ENCODE measurements at regions not wholly inside any gene's neighbourhood (a gene's known extent, or its start where the extent isn't known, plus 50 kb on each side); places are given as distances from the start of the nearest gene placed in this dataset.
"Not testable (repeated sequence)": the region's sequence is repeated elsewhere in the genome, so short reads cannot be mapped to it uniquely, and the experiment has no call there.

DNA sequence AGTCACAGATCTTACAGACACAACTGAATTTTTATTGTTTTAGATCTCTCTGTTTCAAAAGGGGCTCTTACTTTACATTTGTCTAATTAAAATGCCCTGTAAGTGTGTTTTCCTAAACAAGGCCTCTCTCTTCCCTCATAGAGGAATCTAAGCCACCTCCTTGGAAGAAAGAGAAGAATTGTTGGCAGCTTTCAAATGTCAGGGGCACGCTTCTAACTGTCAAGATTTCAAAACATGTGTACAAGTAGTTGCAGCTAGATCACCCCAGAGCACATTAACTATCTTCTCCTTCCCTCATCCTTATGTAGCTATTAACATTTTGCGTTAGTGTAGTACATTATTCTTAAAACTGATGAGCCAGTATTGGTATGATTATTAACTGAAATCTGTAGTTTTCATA, 266.5 kb upstream of the BOD1L1 start:
- no peak for DNase-seq (ENCODE audit: low spot score)

DNA sequence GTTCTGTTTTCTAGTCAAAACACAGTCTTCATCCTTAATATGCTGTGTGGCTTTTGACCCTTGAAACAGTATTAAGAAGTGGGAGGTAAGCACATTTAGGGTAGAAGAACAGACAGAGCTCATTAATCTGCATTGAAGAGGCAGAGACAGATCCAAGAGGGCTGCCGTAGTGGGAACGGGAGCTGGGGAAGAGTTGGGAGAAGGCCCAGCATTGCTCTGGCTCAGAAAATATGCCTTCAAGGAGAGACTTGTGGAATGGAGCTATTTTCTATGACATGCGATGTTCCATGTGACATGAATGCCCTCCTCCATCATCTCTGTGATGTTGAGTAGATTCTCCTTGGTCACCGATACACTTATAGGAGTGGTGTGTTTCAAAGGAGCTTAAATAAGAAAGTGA, 273.3 kb upstream of the BOD1L1 start:
- no peak for DNase-seq (ENCODE audit: low spot score)

DNA sequence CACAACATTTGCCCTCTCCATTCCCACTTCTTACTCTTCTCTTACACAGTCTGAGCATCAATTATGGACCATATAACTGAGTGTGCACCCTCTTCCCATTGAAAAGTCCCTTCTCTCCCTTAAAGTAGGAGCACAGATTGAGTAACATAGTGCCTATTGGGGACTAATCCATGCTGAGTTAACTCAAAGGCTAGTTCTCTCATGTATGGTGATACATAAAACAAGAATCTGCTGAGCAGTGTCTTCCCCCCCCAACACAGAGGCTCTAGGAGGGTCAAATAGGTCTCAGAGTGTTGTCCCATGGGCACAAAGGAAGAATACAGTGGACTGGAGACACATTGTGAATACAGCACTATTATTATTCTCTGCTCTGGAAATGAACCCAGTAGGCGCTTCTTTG, 274.6 kb upstream of the BOD1L1 start:
- DNase-seq (ENCODE audit: low spot score) = no peak

DNA sequence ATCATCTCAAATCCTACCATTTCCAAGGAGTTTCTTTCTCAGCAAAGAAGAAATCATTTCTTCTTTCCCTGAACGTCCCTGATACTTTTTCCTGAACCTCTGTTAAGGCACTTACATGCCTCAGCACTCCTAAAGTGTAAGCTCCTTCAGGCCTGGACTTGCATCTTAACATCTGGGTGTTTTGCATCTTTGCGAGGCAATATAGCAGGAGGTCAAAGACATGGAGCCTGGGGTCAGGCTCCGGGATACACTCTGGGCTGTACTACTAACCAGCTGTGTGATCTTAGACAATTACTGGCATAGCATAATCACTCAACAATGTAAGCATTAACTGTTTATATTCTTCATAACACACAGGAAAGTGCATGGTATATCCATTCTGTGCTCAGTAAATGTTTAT, 275.5 kb upstream of the BOD1L1 start:
- DNase-seq (ENCODE audit: low spot score) = no peak

DNA sequence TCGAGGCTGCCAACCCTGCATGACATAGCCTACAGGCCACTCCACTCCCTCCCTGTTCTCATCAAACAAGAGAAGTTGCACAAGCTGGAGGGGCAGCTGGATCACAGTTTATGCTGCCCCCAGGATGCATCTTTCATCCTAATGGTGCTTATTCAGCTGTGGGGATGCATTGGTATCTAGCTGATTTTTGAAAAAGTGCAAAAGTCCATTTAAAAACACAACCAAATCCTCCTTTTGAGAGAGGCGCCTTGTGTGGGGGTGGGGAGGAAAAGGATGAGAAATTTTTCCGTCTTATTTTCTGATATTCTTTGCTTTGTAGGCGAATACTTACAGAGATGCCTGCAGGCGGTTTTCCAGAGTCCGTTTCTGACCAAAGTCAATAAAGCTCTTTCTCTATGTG, 276.4 kb upstream of the BOD1L1 start:
- no peak for DNase-seq (ENCODE audit: low spot score)

DNA sequence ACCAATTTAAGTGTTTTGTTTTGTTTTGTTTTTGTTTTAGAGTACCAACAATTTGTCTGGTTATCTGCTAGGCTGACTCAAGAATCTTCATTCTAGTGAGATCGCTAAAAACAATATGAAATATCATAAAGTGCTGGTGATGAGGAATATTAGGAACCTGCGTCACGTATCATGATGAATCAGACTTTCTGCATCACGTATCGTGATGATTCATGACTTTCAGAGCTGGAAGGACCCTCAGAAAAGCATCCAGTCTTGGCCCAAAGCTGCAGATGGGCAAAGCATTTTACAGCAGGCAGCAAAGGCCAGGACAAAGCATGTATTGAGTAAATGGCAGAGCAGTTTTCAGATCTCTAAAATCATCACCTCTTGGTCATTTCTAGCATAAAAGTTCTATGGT, 278.0 kb upstream of the BOD1L1 start:
- DNase-seq (ENCODE audit: low spot score) = no peak

DNA sequence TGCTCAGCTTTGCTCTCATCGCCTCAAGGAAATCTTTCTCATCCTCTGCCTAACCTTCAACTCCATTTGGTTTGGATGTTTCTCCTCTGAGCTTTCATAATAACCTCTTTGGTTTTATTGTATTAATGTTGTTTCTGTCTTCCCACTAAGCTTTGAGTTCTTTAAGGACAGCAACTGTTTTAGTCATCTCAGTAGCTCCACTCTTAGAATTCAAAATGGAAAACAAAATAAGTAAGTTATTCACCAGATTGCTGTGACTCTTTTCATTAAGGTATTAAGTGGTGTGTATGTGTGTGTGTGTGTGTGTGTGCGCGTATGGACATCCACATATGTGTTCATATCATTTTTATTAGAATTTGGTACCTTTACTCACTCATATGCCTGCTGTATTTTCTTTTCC, 279.2 kb upstream of the BOD1L1 start:
- no peak for DNase-seq (ENCODE audit: low spot score)

DNA sequence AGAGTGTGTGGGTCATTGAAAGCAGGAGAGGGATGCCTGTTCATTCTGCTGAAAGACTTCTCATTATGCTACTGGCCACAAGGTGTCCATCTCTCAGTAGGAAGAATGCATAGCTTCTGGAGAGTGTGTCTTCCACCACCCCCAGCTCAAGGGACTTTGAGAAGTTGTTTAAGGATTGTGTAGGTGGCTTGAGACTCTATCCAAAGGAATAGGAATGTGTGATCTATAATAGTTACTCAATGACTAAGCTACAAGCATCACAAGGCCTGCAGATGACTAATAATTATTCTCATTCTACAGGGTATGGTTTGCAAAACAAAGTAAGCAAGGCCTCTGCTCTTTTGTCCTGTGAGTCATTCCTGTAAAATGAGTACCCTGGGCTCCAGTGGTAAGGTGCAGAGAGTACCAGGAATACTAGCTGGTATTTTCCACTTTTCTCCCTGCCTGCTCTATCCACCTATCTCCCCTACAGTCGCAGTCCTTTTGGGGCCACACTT, 279.8 kb upstream of the BOD1L1 start:
- peak; percentile 75 for DNase-seq (ENCODE audit: low spot score)

DNA sequence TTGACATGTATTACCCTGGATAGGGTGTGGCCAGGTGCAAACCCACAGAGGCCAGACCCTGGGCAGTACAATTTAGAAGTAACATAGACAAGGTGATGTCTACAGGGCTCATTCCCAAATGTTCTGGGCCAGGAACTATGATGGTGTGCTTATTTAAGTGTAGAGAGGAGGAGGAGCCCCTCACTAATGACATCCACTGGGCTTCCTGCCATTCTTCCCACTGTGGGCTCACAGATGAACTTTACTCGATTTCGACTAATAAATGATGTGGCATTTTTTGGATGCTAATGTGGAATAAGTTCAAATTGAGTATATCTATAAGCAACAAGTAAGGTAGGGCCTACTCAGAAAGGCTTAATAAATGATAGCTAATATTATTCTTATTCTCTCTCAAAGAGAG, 280.9 kb upstream of the BOD1L1 start:
- DNase-seq (ENCODE audit: low spot score) = no peak

DNA sequence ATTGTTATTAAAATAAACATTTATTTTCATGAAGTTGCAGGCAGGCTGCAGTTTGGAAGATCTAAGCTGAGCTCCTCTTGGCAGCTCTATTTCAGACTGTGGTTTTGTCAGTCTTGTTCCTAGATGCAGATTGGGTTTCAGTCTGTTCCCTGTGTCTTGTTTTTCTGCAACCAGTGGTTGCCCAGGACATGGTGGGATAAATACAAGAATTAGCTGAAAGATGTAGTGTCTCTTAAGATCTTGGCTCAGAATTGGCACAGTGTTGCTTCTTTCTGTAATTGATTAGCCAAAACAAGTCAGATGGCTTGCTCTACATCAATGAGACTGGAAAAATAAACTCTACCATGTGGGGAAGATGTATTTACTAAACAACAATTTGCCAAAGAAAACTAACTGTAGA, 283.0 kb upstream of the BOD1L1 start:
- DNase-seq (ENCODE audit: low spot score) = no peak

DNA sequence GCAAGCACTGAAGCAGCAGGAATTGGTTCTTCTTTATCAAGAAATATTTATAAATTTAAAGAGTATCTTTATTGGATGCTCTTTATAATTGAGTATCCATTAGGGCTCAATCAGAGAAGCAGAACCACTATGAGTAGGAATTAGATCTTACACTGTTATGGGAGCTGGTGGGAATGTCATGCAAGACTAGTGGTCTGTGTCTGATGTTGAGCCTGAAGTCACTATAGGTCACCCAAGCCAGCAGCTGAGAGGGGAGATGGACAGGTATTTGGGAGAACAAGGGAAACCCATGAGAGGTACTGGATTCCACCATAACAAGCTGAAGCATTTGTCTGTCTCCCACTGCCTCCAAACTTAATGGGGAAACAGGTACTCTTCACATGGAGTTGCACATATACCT, 283.7 kb upstream of the BOD1L1 start:
- DNase-seq (ENCODE audit: low spot score) = no peak

DNA sequence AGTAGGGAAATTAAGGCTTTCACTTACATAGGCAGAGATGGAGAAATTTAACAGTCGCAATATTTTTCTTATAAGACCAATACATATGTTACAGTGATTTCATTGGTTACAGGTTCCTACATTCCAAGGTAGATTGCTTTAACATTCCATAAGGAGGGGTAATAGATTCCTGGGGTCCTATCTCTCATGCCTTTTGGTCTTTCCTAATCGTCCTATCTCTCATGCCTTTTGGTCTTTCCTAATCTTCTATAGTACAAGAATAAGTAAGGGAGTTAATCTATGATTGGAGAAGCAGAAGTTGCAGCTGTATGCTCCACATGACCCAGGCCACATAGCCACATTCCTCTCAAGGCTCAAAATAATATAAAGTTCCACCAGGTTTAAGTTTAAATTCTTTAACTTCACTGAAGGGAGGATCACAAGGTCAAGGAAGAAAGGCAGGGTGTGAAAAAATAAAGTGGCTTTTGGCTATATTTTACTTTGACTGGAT, 285.0 kb upstream of the BOD1L1 start:
- DNase-seq (ENCODE audit: low spot score) = no peak

DNA sequence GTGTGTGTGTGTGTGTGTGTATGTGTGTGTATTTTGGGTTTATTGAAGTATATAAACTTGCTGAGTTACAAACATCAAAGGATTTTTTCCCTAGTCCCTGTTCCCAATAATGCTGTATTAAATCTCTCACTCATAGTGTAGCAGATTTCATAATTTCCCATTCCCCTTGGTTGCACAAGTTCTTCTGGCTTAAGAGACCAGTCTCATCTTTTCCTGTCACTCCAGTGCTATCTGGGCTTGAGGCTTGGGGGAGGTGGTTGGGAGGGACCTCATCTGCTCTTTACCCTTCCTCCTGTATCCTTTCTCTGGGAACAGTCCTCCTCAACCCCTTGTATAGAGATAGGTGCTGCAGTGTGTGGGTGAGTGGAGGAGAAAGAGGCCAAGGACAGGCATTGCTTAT, 285.4 kb upstream of the BOD1L1 start:
- no peak for DNase-seq (ENCODE audit: low spot score)

DNA sequence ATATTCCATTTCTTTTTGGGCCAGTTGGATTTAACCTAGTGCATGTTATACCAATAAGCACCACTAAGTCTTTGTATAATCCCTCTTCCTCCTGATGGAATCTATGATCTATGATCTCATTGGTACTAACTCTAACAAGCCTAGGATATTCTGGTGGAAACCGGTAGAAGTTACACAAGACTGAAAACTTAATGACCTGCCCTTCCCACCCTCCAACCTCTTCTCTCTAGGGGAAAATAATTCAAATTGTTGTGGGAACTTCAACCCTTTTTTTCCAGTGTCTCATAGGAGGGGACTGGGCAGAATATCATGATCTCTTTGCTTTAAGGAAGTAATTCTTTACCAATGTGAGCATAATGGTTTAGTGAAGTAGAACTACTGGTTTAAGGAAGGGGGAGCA, 289.5 kb upstream of the BOD1L1 start:
- DNase-seq (ENCODE audit: low spot score) = no peak

DNA sequence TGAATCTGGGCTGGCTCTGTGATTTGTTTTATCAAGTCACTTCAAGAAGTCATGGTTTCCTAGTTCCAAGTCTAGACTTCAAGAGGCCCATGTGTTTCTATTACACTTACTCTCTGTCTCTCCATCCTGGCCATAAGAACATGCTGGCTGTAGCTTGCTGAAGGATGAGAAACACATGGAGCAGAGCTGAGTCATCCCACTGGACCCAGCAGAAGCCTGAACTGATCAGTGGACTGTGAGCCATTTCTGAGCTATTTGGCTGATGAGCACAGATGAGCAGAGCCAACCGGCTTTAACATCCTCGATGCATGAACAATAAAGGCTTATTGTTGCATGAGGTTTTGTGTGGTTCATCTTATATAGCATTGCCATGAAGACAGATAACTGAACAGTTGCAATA, 290.6 kb upstream of the BOD1L1 start:
- no peak for DNase-seq (ENCODE audit: low spot score)

DNA sequence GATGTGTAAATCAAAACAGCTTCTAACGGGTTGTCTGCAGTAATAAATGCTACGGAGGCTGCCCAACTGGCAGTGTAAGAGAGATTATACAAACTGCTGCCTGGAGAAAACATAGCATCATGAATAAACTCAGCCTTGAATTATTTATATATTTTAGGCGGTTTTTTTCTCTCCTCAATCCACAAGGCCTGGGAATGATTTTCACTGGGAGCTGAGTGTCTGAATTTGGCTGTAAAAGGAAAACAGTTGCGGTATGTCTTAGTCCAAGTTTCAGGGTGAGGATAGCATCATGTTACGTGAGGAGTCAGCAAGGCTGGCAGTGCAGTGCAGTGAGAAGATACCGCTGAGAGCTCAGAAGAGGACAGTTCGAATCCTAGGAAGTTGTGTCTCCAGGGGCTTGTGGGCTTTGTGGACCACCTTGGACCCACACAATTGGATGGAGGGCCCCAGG, 291.5 kb upstream of the BOD1L1 start:
- no peak for DNase-seq (ENCODE audit: low spot score)

DNA sequence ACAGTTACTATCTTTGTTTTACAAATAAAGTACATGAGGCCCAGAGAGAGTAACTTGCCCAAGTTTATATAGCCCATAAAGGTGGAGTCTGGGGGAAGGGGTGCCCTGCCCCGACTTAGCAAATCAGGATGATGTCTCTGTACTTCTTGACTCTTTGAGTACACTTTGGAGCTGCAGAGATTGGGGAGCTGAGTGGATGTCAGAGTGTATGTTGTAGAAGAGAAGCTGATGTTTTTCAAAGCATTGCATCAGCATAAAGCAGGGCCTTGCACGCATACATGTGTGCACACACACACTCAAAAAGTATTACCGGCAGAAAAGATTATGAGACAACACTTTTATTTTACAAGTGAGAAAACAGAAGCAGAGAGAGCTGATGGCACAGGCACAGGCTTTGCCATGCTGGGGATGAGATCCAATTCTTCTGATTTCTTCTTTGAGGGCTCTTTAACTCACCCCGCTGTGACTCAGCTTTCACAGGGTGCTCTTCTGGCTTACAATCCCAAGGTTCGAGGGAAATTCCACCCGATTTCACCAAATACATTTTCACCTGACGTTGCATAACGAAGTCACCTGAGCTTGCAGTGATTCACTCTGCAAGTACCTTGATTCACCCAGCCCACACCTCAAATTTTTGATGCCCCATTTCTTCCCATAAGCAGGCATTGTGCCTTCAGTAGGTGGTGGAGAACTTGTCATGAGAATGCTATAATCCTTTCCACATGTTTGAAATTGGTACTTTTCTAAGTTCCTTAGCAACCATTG, 292.8 kb upstream of the BOD1L1 start:
- peak; percentile 2 for DNase-seq (ENCODE audit: low spot score)

DNA sequence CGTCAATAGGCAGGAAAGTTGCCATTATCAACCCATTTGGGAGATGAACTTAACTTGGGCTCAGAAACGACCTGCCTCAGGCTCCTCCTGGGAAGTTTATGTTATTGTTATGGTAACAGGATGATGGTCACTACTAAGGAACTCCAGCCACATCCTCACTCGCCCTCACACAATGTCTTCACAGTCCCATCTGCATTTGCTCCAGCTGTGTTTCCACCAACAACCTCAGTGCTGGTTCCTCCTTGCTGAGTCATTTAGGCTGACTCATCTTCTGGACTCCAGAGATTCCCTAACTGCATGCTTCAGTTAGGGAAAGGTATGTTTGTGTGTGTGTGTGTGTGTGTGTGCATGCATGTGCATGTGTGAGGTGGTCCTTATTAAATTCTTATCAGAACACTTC, 293.4 kb upstream of the BOD1L1 start:
- peak; percentile 74 for DNase-seq (ENCODE audit: low spot score)

DNA sequence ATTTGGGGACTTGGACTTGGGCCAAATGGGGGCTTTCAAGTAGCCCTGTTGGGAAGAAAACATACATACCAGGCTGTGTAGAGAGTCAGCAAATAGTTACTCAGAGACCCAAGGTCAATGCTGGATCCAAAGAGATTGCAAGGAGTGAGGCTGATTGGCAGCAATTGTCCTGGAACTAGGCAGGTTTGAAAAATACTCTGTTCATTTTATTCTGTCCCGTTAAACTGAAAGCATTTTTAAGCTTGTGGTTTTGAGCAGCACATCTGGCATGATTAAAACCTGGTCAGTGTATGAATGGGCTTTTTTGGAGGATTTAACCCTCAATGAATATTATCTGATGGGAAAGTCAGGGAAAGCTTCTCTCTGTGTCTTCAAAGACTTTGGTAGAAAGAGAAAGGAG, 294.3 kb upstream of the BOD1L1 start:
- no peak for DNase-seq (ENCODE audit: low spot score)

DNA sequence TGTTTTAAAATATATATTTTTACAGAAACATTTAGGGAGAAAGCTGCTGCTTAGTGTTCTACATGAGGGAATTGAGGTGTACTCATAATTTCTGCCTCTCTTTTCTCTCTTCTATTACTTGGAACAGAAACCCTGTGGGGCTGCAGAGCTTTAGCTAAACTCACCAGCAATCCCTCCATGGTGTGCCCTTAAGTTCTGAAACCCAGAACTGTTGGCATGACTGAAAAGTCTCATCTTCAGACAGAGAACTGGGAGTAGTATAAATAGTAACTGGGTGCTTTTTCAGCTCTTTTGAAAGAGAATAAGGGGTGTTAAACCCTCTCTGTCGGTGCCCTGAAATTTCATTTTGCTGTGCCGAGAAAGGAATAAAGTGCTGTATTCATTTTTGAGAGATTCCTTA, 294.9 kb upstream of the BOD1L1 start:
- DNase-seq (ENCODE audit: low spot score) = no peak

DNA sequence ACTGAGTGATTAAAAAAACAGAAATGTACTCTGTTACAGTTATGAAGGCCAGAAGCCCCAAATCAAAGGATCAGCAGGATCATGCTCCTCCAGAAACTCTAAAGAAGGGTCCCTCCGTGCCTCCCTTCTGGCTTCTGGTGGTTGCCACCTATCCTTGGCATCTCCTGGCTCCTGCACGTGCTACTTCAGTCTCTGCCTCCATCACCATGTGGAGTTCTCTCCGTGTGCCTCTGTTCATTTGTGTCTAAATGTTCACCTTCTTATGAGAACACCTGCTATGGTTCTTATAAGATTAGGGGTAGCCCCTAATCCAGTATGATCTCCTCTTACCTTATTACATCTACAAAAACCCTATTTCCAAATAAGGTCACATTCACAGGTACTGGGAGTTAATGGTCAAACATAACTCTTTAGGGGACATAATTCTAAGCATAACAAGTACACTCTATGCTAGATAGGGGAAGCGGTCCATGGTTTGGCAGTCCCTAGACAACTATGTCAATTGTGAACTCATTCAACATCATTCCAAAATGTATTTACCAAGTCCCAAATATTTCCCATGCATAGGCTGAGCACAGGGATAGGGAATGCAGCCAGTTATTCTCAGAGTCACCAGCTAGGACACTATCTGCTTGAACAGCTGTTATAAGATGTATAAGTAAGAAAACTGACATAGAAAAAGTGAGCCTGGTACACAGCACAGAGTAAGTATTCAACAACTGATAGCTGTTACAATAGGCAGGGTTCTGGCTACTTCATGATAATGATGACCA, 295.5 kb upstream of the BOD1L1 start:
- no peak for DNase-seq (ENCODE audit: low spot score)

DNA sequence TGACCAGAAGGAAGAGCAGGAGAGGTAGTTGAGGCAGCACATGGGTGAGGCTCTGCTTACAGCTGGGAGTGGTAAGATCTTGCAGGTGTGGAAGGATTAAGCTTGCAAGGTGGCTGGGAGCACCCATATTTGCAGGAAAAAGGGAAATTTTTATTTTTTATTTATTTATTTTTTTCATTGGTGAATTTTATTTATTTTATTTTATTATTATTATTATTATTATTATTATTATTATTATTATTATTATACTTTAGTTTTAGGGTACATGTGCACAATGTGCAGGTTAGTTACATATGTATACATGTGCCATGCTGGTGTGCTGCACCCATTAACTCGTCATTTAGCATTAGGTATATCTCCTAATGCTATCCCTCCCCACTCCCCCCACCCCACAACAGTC, 297.4 kb upstream of the BOD1L1 start:
- not testable (repeated sequence) for DNase-seq (ENCODE audit: low spot score)

DNA sequence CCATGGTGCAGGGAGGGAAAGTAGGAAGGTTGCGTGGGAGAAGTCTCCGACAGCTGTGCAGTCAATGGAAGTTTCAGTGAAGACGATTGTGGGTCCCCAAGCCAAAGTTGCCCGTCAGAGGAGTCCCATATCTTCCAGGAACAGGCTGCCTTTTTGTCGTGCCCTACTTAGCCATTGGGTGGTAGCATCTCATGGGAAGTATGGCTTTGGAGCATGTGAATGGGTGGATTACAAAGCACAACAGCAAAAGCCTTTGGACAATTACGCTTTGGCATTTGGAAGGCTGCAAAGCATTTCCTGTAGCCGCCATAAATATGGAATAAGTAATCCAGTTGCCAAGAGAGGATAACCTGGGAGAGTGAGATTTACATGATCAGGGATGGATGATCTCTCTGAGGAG, 300.7 kb upstream of the BOD1L1 start:
- DNase-seq (ENCODE audit: low spot score) = peak; percentile 6
